ENCODE measurements at regions not wholly inside any gene's neighbourhood (a gene's known extent, or its start where the extent isn't known, plus 50 kb on each side); places are given as distances from the start of the nearest gene placed in this dataset.

- TF ChIP-seq POLR2A (IDR thresholded peaks at IDR 0.05), result no peak
- TF ChIP-seq CTCF (IDR thresholded peaks at IDR 0.05), result no peak
Measured at GRCh38 chr18:29156531-29156930, 979.6 kb upstream of the CDH2 start.

Data from uterus (tissue), 2 donors.